ENCODE measurements at regions not wholly inside any gene's neighbourhood (a gene's known extent, or its start where the extent isn't known, plus 50 kb on each side); places are given as distances from the start of the nearest gene placed in this dataset.

DNA sequence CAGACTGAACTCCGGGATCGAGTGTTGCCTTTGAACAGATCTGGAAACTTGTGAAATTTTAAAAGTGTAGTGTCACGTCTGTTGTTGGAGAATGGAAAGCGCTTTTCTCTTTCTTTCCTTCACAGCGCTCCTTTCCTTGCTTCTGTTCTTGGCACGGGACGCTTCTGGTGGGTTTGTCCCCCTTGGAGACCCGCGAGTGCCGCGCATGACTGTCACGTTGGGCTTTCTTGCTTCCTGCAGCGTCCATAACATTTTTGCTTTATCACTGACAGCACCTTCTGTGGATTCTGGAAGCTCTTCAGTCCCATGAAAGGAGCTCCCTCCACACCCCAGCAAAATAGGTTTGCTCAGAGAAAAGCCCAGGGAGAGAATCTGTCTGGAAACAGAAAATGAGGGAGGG lies 193.0 kb upstream of the TMEM132C start:
- no peaks in the 10 kb centered on the region for H3K27me3 ChIP-seq
- H3K9me3 ChIP-seq (ENCODE audit: low read depth) = no peaks in the 10 kb centered on the region
- no peaks in the 10 kb centered on the region for H3K4me1 ChIP-seq (ENCODE audit: low read depth)
- no peak for DNase-seq (ENCODE audit: low read depth in 1 of 2, low spot score in 1 of 2)
- no peak overlapping the region for H3K4me3 ChIP-seq
- H3K27ac ChIP-seq = no peak overlapping the region
- no peaks in the 10 kb centered on the region for H3K36me3 ChIP-seq
- TF ChIP-seq, protein P1, sequence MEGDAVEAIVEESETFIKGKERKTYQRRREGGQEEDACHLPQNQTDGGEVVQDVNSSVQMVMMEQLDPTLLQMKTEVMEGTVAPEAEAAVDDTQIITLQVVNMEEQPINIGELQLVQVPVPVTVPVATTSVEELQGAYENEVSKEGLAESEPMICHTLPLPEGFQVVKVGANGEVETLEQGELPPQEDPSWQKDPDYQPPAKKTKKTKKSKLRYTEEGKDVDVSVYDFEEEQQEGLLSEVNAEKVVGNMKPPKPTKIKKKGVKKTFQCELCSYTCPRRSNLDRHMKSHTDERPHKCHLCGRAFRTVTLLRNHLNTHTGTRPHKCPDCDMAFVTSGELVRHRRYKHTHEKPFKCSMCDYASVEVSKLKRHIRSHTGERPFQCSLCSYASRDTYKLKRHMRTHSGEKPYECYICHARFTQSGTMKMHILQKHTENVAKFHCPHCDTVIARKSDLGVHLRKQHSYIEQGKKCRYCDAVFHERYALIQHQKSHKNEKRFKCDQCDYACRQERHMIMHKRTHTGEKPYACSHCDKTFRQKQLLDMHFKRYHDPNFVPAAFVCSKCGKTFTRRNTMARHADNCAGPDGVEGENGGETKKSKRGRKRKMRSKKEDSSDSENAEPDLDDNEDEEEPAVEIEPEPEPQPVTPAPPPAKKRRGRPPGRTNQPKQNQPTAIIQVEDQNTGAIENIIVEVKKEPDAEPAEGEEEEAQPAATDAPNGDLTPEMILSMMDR (IDR thresholded peaks at IDR 0.05; ENCODE audit: low read depth, low read length) = no peak

DNA sequence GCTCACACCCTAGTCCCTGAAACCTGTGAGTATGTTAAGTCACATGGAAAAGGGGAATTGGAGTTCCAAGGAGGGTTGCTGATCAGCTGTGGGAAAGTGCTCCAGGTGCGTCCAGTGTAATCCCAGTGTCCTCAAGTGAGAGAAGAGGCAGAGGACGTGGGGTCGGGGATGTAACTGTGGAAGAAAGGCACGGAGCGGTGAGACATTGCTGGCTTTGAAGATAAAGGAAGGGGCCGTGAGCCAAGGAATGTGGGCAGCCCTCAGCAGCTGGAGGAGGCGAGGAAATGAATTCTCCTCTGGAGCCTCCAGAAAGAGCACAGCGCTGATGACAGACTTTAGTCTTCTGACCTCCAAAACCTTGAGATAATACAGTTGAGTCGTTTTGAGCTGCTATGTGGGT lies 191.6 kb upstream of the TMEM132C start:
- Histone ChIP-seq H3K4me3 (no peak overlapping the region), H3K27me3 (no peaks in the 10 kb centered on the region), H3K4me1 (ENCODE audit: low read depth) (no peaks in the 10 kb centered on the region), H3K9me3 (ENCODE audit: low read depth) (no peaks in the 10 kb centered on the region), H3K27ac (no peak overlapping the region), H3K36me3 (no peaks in the 10 kb centered on the region)
- DNase-seq (ENCODE audit: low read depth in 1 of 2, low spot score in 1 of 2) = no peak
- TF ChIP-seq, protein P1 (IDR thresholded peaks at IDR 0.05; ENCODE audit: low read depth, low read length) = no peak

- no peak for DNase-seq (ENCODE audit: low read depth in 1 of 2, low spot score in 1 of 2)
Measured at GRCh38 chr12:128076188-128076587, 190.8 kb upstream of the TMEM132C start.

GRCh38 chr12:128077211-128077916 lies 189.6 kb upstream of the TMEM132C start:
- DNase-seq (ENCODE audit: low read depth in 1 of 2, low spot score in 1 of 2) = no peak
- H3K27ac ChIP-seq = no peak overlapping the region
- H3K4me3 ChIP-seq = no peak overlapping the region
- no peaks in the 10 kb centered on the region for H3K4me1 ChIP-seq (ENCODE audit: low read depth)
- H3K27me3 ChIP-seq = no peaks in the 10 kb centered on the region
- TF ChIP-seq, protein P1 (IDR thresholded peaks at IDR 0.05; ENCODE audit: low read depth, low read length) = no peak
- no peaks in the 10 kb centered on the region for H3K9me3 ChIP-seq (ENCODE audit: low read depth)
- no peaks in the 10 kb centered on the region for H3K36me3 ChIP-seq

More at GRCh38 chr12:128076188-128076587, 190.8 kb upstream of the TMEM132C start:
- H3K36me3 ChIP-seq = no peaks in the 10 kb centered on the region
- no peaks in the 10 kb centered on the region for H3K4me1 ChIP-seq (ENCODE audit: low read depth)
- no peaks in the 10 kb centered on the region for H3K9me3 ChIP-seq (ENCODE audit: low read depth)
- H3K4me3 ChIP-seq = no peak overlapping the region
- no peak overlapping the region for H3K27ac ChIP-seq
- no peaks in the 10 kb centered on the region for H3K27me3 ChIP-seq
- TF ChIP-seq, protein P1 (IDR thresholded peaks at IDR 0.05; ENCODE audit: low read depth, low read length) = no peak

GRCh38 chr12:128077917-128078298 lies 189.1 kb upstream of the TMEM132C start:
- Histone ChIP-seq H3K4me1 (ENCODE audit: low read depth) (no peaks in the 10 kb centered on the region), H3K27ac (no peak overlapping the region), H3K36me3 (no peaks in the 10 kb centered on the region), H3K27me3 (no peaks in the 10 kb centered on the region), H3K4me3 (no peak overlapping the region), H3K9me3 (ENCODE audit: low read depth) (no peaks in the 10 kb centered on the region)
- TF ChIP-seq, protein P1 (IDR thresholded peaks at IDR 0.05; ENCODE audit: low read depth, low read length) = no peak
- no peak for DNase-seq (ENCODE audit: low read depth in 1 of 2, low spot score in 1 of 2)
